ENCODE measurements at regions not wholly inside any gene's neighbourhood (a gene's known extent, or its start where the extent isn't known, plus 50 kb on each side); places are given as distances from the start of the nearest gene placed in this dataset.
"Not testable (repeated sequence)": the region's sequence is repeated elsewhere in the genome, so short reads cannot be mapped to it uniquely, and the experiment has no call there.

GRCh38 chr5:63128018-63128417 is 549.4 kb downstream of the LRRC70 start:
- no peak for DNase-seq (ENCODE audit: extremely low read depth, low read depth)

DNA sequence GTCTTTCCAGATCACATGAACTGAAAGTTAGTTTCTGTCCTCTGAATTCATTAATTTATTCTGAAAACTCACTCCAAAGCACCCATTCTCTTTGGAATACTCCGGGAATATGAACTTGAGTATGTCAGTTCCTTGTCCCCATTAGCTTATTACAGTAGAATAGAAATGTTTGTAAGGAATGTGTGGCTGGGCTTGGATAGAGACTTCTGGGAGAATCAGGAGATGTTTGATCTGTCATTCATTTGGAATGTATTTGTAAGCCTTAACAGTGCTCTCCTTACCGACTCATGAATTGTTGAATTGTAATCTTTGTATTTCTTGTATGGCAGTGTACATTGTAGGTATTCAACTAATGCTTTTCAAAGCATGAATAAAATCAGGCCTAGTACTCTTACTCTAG is 548.4 kb downstream of the LRRC70 start:
- DNase-seq (ENCODE audit: extremely low read depth, low read depth): no peak

GRCh38 chr5:63125862-63126261 is 547.2 kb downstream of the LRRC70 start:
- DNase-seq (ENCODE audit: extremely low read depth, low read depth): peak; percentile 19

- DNase-seq (ENCODE audit: extremely low read depth, low read depth): no peak
These were observed 546.8 kb downstream of the LRRC70 start for GRCh38 chr5:63125392-63125791.

- no peak for DNase-seq (ENCODE audit: extremely low read depth, low read depth)
These were observed 545.6 kb downstream of the LRRC70 start for GRCh38 chr5:63124266-63124665.

DNA sequence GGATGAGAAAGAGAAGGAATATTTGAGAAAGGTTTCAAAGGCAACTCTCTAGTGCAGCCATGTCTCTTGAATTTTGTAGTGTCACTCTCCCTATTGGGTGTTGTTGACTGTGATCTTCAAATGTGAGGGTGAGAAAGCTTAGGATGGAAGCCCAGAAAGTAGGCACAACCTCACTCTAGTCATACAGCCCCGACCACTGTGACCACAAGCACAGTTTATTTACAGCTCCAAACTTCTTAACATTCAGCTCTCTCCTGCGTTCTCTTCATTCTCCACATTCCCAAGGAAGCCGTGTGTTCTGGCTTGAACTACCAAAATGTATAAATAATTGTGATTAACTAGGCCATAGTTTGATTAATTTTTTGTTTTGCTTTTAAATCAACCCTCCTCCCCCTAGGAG is 542.9 kb downstream of the LRRC70 start:
- no peak for DNase-seq (ENCODE audit: extremely low read depth, low read depth)

GRCh38 chr5:63118221-63118620 is 539.6 kb downstream of the LRRC70 start:
- no peak for DNase-seq (ENCODE audit: extremely low read depth, low read depth)

DNA sequence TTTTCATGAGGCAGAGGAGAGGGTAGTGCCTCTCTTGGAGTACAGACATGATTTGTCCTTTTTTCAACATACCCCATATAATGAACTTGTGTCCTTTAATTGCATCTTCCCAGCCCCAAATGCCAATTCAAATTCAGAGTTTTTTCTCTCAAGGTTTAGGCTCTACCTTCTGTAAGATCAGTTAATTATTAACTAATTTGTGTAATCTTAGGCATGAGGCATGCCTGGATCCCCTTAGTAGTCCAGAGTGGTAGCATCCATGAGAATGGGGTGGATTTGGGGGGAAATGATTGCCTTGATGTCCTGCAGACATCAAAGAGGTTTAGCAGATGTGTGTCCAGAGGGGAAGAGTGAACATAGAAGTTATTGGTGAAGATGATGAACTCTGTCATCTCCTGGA is 533.3 kb downstream of the LRRC70 start:
- no peak for DNase-seq (ENCODE audit: extremely low read depth, low read depth)

DNA sequence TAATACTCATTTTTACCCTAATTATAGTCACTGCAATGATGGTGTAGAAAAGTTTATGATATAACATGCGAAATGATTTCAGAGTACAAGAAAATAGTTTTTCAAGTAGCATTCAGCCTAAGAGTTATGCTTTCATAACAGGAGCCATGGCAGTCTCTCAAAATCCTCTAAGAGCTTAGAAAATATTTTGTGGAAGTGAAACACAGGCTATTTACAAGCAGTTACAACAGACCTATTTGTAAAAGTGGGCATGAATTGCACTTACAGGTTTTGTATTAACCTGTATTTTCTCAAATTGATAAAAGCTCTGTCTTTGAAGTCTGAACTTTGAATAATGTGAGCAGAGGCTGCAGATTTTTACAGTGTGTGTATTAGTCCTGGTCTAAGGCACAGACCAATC is 523.3 kb downstream of the LRRC70 start:
- no peak for DNase-seq (ENCODE audit: extremely low read depth, low read depth)

DNA sequence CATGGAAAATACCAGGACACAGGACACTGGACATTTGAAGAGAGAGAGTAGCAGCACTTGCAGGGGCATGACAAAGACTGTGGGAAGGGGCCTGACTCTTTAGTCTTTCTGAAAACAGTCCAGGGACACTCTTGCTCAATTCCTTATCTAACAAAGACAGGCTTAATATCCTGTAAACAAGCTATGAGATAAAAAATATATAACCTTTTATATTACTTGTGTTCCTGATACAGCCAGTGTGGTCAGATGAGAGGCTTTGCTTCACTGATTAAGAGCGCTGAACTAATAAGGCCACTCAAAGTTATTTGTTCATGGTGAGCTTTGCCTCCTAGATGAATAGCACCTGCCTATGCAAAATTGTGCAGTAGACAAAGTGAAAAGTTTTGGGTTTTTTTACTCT is 518.7 kb downstream of the LRRC70 start:
- no peak for DNase-seq (ENCODE audit: extremely low read depth, low read depth)

- no peak for DNase-seq (ENCODE audit: extremely low read depth, low read depth)
These were observed 516.1 kb downstream of the LRRC70 start for GRCh38 chr5:63094730-63095129.

GRCh38 chr5:63089147-63089546 is 510.5 kb downstream of the LRRC70 start:
- DNase-seq (ENCODE audit: extremely low read depth, low read depth): no peak

DNA sequence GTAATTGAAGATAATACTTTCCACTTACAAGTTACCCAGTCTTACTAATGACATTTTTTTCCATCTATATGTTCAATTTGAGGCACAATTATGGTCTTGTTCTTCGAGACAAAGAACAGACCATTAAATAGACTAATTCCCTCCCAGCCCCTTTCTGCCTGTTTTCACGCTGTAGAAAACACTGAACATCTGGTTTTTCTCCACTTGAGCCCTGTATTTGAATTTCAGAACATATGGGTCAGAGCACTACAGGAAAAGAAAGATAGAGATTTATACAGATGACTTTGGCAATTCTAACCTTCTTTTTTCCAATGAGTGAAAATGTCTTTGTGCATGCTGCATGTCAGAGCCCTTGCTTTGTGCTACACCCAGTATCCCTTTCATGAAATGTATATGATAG is 506.9 kb downstream of the LRRC70 start:
- no peak for DNase-seq (ENCODE audit: extremely low read depth, low read depth)

- not testable (repeated sequence) for DNase-seq (ENCODE audit: extremely low read depth, low read depth)
These were observed 505.1 kb downstream of the LRRC70 start for GRCh38 chr5:63083689-63084088.

DNA sequence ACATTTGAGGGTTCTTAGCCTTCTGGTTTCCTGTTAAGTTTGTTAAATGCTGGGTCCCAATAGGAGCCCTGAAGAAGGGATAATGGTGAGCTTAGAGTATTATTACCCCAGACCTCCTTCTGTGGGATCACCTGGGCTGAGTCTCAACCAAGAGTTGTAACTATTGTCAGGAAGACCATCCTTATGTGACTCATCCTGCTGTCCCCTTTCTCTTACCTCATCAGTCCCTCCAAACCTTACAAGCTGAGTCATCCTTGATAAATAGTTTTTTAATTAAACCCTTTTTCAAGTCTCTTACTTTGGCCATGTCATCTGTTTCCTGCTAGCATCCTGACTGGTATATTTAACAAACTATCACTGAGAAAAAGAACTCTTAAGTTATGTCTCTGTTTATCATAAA is 502.8 kb downstream of the LRRC70 start:
- DNase-seq (ENCODE audit: extremely low read depth, low read depth): no peak

- no peak for DNase-seq (ENCODE audit: extremely low read depth, low read depth)
These were observed 491.4 kb downstream of the LRRC70 start for GRCh38 chr5:63070001-63070400.

GRCh38 chr5:63055421-63055820 is 476.8 kb downstream of the LRRC70 start:
- DNase-seq (ENCODE audit: extremely low read depth, low read depth): no peak

- DNase-seq (ENCODE audit: extremely low read depth, low read depth): no peak
These were observed 474.5 kb downstream of the LRRC70 start for GRCh38 chr5:63053019-63053638.

DNA sequence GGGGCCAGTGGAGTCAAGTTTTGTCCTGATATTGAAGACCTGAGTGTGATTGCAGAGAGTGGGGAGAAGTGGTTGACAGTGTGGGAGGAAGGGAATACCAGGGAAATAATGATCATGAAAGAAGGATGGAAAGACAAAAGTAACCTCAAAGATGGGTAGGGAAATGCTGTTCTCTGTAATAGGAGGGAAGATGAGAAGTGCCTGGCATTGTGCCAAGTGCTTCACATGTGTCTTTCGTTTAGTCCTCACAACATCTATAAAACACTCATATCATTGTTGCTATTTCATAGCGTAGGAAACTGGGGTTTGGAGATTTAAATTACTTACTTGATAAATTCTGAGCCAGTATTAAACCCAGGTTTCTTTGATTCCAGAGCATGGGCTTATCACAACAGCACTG is 472.3 kb downstream of the LRRC70 start:
- DNase-seq (ENCODE audit: extremely low read depth, low read depth): no peak

DNA sequence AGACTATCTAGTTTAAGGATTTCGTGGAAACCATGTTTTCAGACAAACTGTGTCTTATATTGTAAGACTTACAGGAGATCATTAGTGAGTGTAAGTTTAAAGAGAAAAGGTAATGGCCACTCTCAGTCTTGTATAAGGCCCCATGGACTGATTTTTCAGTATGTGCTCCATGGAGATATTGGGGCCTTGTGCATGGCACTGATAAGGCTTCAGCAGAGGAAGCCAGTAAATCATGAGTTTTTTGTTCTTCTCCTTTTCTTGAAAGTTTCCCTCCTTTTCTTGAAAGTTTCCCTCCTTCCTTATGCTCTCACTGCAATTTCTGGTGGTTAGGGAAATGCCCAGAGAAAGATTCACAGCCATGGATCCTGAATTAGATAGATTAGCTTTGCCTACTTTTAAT is 471.3 kb downstream of the LRRC70 start:
- no peak for DNase-seq (ENCODE audit: extremely low read depth, low read depth)

- DNase-seq (ENCODE audit: extremely low read depth, low read depth): no peak
These were observed 465.2 kb downstream of the LRRC70 start for GRCh38 chr5:63043792-63044191.

GRCh38 chr5:63032343-63032742 is 453.7 kb downstream of the LRRC70 start:
- no peak for DNase-seq (ENCODE audit: extremely low read depth, low read depth)

DNA sequence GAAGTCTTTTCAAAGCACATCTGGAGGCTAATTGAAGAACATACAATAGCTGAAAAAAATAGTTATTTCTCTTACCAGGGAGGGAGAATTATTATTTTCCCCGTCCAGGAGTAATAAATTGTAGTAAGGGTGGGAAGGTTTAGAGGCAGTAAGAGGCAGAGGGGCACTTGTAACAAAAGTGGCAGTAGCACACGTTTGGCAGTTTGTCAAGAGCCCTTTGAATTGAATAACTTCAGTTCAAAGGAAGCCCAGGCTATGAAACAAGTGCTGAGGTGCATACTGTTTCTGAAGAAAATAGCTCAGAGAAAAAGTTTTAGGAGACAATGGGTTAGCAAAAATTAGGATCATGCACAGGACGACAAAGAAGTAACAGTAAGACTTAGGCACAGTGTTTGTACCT is 451.3 kb downstream of the LRRC70 start:
- no peak for DNase-seq (ENCODE audit: extremely low read depth, low read depth)
